K562 (cell line): ENCODE measurements at regions not wholly inside any gene's neighbourhood (a gene's known extent, or its start where the extent isn't known, plus 50 kb on each side); places are given as distances from the start of the nearest gene placed in this dataset.

Experiments
- CREB3L1 ChIP-seq: fragments of 450-650 bp; IDR thresholded peaks from 2 replicates; pipeline ENCODE4 v1.6.1; 2014; ENCODE audit warnings: low read depth, mild to moderate bottlenecking, moderate library complexity, borderline replicate concordance
- FOXP1 ChIP-seq: sonication (generic); formaldehyde crosslinking; IDR thresholded peaks from 2 replicates; pipeline ENCODE4 v1.8.0; 2022; ENCODE audit warnings: mild to moderate bottlenecking, missing genetic modification reagents
- KLF16 ChIP-seq: IDR thresholded peaks from 2 replicates; pipeline ENCODE4 v1.6.1; 2016; ENCODE audit warnings: antibody characterized with exemption
- NCOA1 ChIP-seq: fragments of 450-650 bp; IDR thresholded peaks from 2 replicates; pipeline ENCODE4 v1.6.1; 2016; ENCODE audit warnings: low read depth
- NFRKB ChIP-seq: fragments of 450-650 bp; IDR thresholded peaks from 2 replicates; pipeline ENCODE4 v1.6.1; 2016; ENCODE audit warnings: low read depth
- NONO ChIP-seq, 2 experiments: fragments of 200-400 bp in 1 of 2; fragments of 450-650 bp in 1 of 2; formaldehyde crosslinking in 1 of 2; IDR thresholded peaks; 2 replicates each; pipeline ENCODE4 v1.6.1; 2017; ENCODE audit warnings: low read depth in 2 of 2, mild to moderate bottlenecking in 2 of 2, moderate library complexity in 2 of 2, low read length in 1 of 2
- POLR2A ChIP-seq: fragments of 450-650 bp; conservative IDR thresholded peaks from 2 replicates; pipeline ENCODE4 v1.6.1; 2016
- SNRNP70 ChIP-seq: fragments of 200-400 bp; formaldehyde crosslinking; optimal IDR thresholded peaks from 2 replicates; pipeline ENCODE3; 2017; ENCODE audit warnings: low read depth, low read length
- ZBTB2 ChIP-seq: fragments of 450-650 bp; IDR thresholded peaks from 2 replicates; pipeline ENCODE4 v1.6.1; 2016; ENCODE audit warnings: antibody characterized with exemption
- ZNF146 ChIP-seq: IDR thresholded peaks from one replicate; pipeline ENCODE4 v1.6.1; 2018; ENCODE audit warnings: missing compliant biosample characterization; ENCODE audit not compliant: unreplicated experiment
- ZNF263 ChIP-seq: sonication (generic); formaldehyde crosslinking; IDR thresholded peaks from 2 replicates; pipeline ENCODE4 v1.8.0; 2022; ENCODE audit warnings: mild to moderate bottlenecking, missing genetic modification reagents, borderline replicate concordance
- TF ChIP-seq, protein P1 (sequence below), 3 experiments: IDR thresholded peaks in 2 of 3; conservative IDR thresholded peaks in 1 of 3; 2 replicates each; pipeline ENCODE4 v1.5.1; 2011 to 2012; ENCODE audit warnings: low read length in 3 of 3, mild to moderate bottlenecking in 3 of 3, control low read depth in 2 of 3, improper control_type of control experiment in 1 of 3, inconsistent platforms in 1 of 3, low read depth in 1 of 3, mixed read lengths in 1 of 3, moderate library complexity in 1 of 3; ENCODE audit not compliant: insufficient read depth in 2 of 3
- TF ChIP-seq, protein P2 (sequence below): sonication (generic); formaldehyde crosslinking; IDR thresholded peaks from 2 replicates; pipeline ENCODE4 v1.8.1; 2023; ENCODE audit warnings: mild to moderate bottlenecking, missing genetic modification reagents

DNA sequence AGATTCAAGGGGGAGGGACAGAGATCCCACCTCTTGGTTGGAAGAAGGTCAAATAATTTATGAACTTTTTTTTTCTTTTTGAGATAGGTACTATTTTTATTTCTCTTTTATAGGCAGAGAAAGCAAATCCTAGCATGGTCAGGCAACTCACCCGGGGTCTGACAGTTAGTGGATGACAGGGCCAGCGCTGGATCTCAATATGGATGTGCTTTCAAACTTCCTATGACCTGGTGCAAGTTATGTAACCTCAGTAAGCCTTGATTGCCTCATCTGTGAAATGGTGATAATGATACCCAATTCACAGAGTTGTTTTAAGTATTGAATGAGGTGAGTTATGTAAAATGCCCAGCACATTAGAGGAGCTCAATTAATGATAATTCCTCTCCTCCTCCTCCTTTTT is 86.8 kb upstream of the MEF2A start:
- TF ChIP-seq NONO (IDR thresholded peaks at IDR 0.05; ENCODE audit: low read depth in 2 of 2, low read length in 1 of 2) (no peak), KLF16 (no peak), NCOA1 (no peak), ZBTB2 (no peak), SNRNP70 (no peak), FOXP1 (CRISPR knock-in tag) (no peak), ZNF146 (CRISPR knock-in tag) (no peak), ZNF263 (CRISPR knock-in tag) (no peak), POLR2A (no peak), NFRKB (no peak), CREB3L1 (no peak)
- TF ChIP-seq, protein P1, sequence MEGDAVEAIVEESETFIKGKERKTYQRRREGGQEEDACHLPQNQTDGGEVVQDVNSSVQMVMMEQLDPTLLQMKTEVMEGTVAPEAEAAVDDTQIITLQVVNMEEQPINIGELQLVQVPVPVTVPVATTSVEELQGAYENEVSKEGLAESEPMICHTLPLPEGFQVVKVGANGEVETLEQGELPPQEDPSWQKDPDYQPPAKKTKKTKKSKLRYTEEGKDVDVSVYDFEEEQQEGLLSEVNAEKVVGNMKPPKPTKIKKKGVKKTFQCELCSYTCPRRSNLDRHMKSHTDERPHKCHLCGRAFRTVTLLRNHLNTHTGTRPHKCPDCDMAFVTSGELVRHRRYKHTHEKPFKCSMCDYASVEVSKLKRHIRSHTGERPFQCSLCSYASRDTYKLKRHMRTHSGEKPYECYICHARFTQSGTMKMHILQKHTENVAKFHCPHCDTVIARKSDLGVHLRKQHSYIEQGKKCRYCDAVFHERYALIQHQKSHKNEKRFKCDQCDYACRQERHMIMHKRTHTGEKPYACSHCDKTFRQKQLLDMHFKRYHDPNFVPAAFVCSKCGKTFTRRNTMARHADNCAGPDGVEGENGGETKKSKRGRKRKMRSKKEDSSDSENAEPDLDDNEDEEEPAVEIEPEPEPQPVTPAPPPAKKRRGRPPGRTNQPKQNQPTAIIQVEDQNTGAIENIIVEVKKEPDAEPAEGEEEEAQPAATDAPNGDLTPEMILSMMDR (IDR thresholded peaks at IDR 0.05 in 2 of 3, conservative IDR thresholded peaks at IDR 0.05 in 1 of 3; ENCODE audit: insufficient read depth in 2 of 3, low read depth in 1 of 3, low read length in 3 of 3), result no peak
- TF ChIP-seq, protein P2, sequence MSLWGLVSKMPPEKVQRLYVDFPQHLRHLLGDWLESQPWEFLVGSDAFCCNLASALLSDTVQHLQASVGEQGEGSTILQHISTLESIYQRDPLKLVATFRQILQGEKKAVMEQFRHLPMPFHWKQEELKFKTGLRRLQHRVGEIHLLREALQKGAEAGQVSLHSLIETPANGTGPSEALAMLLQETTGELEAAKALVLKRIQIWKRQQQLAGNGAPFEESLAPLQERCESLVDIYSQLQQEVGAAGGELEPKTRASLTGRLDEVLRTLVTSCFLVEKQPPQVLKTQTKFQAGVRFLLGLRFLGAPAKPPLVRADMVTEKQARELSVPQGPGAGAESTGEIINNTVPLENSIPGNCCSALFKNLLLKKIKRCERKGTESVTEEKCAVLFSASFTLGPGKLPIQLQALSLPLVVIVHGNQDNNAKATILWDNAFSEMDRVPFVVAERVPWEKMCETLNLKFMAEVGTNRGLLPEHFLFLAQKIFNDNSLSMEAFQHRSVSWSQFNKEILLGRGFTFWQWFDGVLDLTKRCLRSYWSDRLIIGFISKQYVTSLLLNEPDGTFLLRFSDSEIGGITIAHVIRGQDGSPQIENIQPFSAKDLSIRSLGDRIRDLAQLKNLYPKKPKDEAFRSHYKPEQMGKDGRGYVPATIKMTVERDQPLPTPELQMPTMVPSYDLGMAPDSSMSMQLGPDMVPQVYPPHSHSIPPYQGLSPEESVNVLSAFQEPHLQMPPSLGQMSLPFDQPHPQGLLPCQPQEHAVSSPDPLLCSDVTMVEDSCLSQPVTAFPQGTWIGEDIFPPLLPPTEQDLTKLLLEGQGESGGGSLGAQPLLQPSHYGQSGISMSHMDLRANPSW (CRISPR knock-in tag), result no peak
